Tibial nerve (tissue), 4 donors: ENCODE measurements at regions not wholly inside any gene's neighbourhood (a gene's known extent, or its start where the extent isn't known, plus 50 kb on each side); places are given as distances from the start of the nearest gene placed in this dataset.

Experiments used
- EP300 ChIP-seq, 2 donors: sonication (generic); formaldehyde crosslinking; IDR thresholded peaks; one replicate each; pipeline ENCODE4 v1.6.1; 2017; ENCODE audit warnings: antibody characterized with exemption in 2 of 2, mild to moderate bottlenecking in 1 of 2
- POLR2A ChIP-seq, 2 donors: fragments of 450-650 bp; IDR thresholded peaks; one replicate each; pipeline ENCODE4 v1.6.1; 2017; ENCODE audit warnings: antibody characterized with exemption in 2 of 2, mild to moderate bottlenecking in 2 of 2, moderate library complexity in 2 of 2
- TF ChIP-seq, protein P1 (sequence below), 5 experiments: fragments of 200-600 bp in 3 of 5; fragments of 450-650 bp in 2 of 5; sonication (generic) in 3 of 5; IDR thresholded peaks; one replicate each; pipeline ENCODE4 v1.5.1; 2016 to 2019; ENCODE audit warnings: antibody characterized with exemption in 5 of 5, mild to moderate bottlenecking in 3 of 5, moderate library complexity in 2 of 5

DNA sequence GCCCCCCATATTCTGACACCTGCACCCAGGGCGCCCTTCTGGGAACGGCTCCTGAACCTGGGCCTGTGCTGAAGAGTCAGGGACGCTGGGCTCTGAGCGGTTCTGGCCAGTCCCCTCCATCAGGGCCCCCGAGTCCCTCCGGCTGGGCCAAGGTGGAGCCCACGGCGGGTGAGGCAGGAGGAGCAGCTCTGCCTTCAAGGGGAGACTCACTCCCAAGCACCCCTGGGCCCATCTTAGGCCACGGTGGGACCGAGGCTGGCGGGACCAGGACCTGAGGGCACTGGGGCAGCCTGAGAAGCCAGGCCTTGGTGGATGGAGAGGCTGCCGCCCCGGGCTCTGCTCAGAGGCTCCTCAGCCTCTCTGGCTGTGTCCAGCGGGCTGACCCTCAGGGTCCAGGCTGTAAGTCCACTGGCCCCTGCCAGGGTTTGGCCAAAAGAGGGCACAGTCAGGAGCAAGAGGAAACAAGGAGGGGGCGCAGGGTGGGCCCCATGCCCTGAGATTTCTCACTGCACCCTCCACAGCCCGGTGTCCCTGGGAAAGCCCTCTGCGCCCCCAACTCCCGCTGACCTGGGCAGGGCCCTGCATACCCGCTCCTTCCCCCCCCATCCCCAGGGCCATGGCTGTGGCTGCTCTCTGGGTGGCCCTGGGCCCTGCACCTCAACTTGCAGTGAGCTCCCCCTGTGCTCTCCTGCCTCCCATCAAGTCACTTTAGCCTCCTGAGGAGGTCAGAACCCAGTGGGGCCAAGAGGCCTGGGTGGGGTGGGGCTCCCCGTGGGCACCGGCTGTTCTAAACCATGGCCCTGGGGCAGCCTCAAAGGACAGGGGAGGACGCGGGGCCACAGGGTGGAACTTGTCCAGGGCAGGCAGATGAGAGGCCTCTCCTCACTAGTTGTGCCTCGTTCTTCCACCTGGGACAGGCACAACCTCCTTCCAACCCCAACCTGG is 266.4 kb upstream of the SFSWAP start:
- TF ChIP-seq, protein P1, sequence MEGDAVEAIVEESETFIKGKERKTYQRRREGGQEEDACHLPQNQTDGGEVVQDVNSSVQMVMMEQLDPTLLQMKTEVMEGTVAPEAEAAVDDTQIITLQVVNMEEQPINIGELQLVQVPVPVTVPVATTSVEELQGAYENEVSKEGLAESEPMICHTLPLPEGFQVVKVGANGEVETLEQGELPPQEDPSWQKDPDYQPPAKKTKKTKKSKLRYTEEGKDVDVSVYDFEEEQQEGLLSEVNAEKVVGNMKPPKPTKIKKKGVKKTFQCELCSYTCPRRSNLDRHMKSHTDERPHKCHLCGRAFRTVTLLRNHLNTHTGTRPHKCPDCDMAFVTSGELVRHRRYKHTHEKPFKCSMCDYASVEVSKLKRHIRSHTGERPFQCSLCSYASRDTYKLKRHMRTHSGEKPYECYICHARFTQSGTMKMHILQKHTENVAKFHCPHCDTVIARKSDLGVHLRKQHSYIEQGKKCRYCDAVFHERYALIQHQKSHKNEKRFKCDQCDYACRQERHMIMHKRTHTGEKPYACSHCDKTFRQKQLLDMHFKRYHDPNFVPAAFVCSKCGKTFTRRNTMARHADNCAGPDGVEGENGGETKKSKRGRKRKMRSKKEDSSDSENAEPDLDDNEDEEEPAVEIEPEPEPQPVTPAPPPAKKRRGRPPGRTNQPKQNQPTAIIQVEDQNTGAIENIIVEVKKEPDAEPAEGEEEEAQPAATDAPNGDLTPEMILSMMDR (IDR thresholded peaks at IDR 0.05): no peak
- TF ChIP-seq POLR2A (IDR thresholded peaks at IDR 0.05) (no peak), EP300 (IDR thresholded peaks at IDR 0.05) (no peak)
